SK-N-SH (cell line): ENCODE measurements at regions not wholly inside any gene's neighbourhood (a gene's known extent, or its start where the extent isn't known, plus 50 kb on each side); places are given as distances from the start of the nearest gene placed in this dataset.

Experiments used
- CTCF ChIA-PET: fragments of 300-600, 350-600 bp; formaldehyde crosslinking; extraction: SDS; loops from one replicate; lab custom pipeline; 2021; lab: Yijun Ruan, JAX
- POLR2A ChIA-PET: fragments of 350-600 bp; sonication (Branson Sonifier 250); formaldehyde crosslinking; extraction: SDS; loops from one replicate; lab custom pipeline; 2020; ENCODE audit warnings: antibody characterized with exemption, inconsistent platforms; lab: Yijun Ruan, JAX
- DNase-seq: peaks from one replicate; pipeline ENCODE4 v3.0.0; 2012
- H2AFZ ChIP-seq: fragments of 200-600 bp; sonication (generic); 2 replicates; pipeline ENCODE4 v1.8.1; 2016; ENCODE audit warnings: antibody characterized with exemption, mild to moderate bottlenecking, low read depth
- H3F3A ChIP-seq: fragments of 200-600 bp; sonication (generic); replicated peaks from 2 replicates; pipeline ENCODE3; 2016; ENCODE audit warnings: antibody characterized with exemption, mild to moderate bottlenecking; ENCODE audit not compliant: insufficient read depth
- H3K27ac ChIP-seq, 2 experiments: fragments of 200-500 bp in 1 of 2; fragments of 200-600 bp in 1 of 2; sonication (Bioruptor generic) in 1 of 2; sonication (generic), shearing (Covaris generic) in 1 of 2; 2 replicates each; pipeline versions ENCODE4 v1.5.1 to v1.6.1; 2014 to 2016; ENCODE audit warnings: low read depth in 2 of 2, inconsistent platforms in 1 of 2, low read length in 1 of 2, mild to moderate bottlenecking in 1 of 2, mixed read lengths in 1 of 2
- H3K27me3 ChIP-seq: fragments of 200-600 bp; sonication (generic), shearing (Covaris generic); 2 replicates; pipeline ENCODE4 v1.6.1; 2016; ENCODE audit warnings: mixed run types; ENCODE audit not compliant: insufficient read depth
- H3K36me3 ChIP-seq, 2 experiments: fragments of 200-500 bp in 1 of 2; fragments of 200-600 bp in 1 of 2; sonication (Bioruptor generic) in 1 of 2; sonication (generic) in 1 of 2; replicated peaks in 1 of 2; 2 replicates each; pipeline versions ENCODE3 to v1.5.1; 2014 to 2016; ENCODE audit warnings: low read length in 1 of 2, mild to moderate bottlenecking in 1 of 2; ENCODE audit not compliant: insufficient read depth in 2 of 2, control insufficient read depth in 1 of 2
- H3K4me1 ChIP-seq, 2 experiments: fragments of 200-500 bp in 1 of 2; fragments of 200-600 bp in 1 of 2; sonication (Bioruptor generic) in 1 of 2; sonication (generic), shearing (Covaris generic) in 1 of 2; 2 replicates each; pipeline versions ENCODE4 v1.5.1 to v1.6.1; 2014 to 2016; ENCODE audit warnings: low read depth in 1 of 2, low read length in 1 of 2, mixed run types in 1 of 2; ENCODE audit not compliant: insufficient read depth in 2 of 2, control insufficient read depth in 1 of 2
- H3K4me2 ChIP-seq: fragments of 200-600 bp; sonication (generic), shearing (Covaris generic); 2 replicates; pipeline ENCODE4 v1.6.1; 2017; ENCODE audit warnings: mixed run types
- H3K4me3 ChIP-seq, 2 experiments: fragments of 200-500 bp in 1 of 2; fragments of 200-600 bp in 1 of 2; sonication (Bioruptor generic) in 1 of 2; sonication (generic), shearing (Covaris generic) in 1 of 2; 2 replicates each; pipeline versions ENCODE4 v1.5.1 to v1.8.1; 2014 to 2016; ENCODE audit warnings: low read depth in 2 of 2, inconsistent platforms in 1 of 2, low read length in 1 of 2, mild to moderate bottlenecking in 1 of 2, mixed read lengths in 1 of 2, moderate library complexity in 1 of 2
- H3K79me2 ChIP-seq: fragments of 200-600 bp; sonication (generic); 2 replicates; pipeline ENCODE4 v1.8.1; 2017; ENCODE audit warnings: mild to moderate bottlenecking; ENCODE audit not compliant: insufficient read depth
- H3K9ac ChIP-seq: fragments of 200-600 bp; sonication (generic); 2 replicates; pipeline ENCODE4 v1.6.1; 2017; ENCODE audit warnings: mixed run types
- H3K9me2 ChIP-seq: fragments of 200-600 bp; sonication (generic); 2 replicates; pipeline ENCODE4 v1.6.1; 2017; ENCODE audit warnings: mixed run types
- H3K9me3 ChIP-seq: fragments of 200-600 bp; sonication (generic); 2 replicates; pipeline ENCODE4 v1.6.1; 2017; ENCODE audit warnings: mixed run types, mild to moderate bottlenecking, moderate library complexity
- H4K20me1 ChIP-seq: fragments of 200-600 bp; sonication (generic); 2 replicates; pipeline ENCODE4 v1.6.1; 2017; ENCODE audit warnings: mild to moderate bottlenecking, mixed run types; ENCODE audit not compliant: insufficient read depth
- EP300 ChIP-seq, 2 experiments: IDR thresholded peaks; 2 replicates each; pipeline versions ENCODE4 v1.4.0 to v1.6.1; 2012; ENCODE audit warnings: borderline replicate concordance in 1 of 2, low read depth in 1 of 2, low read length in 1 of 2
- EZH2phosphoT487 ChIP-seq: fragments of 200-600 bp; sonication (generic); IDR thresholded peaks from 2 replicates; pipeline ENCODE4 v1.6.1; 2017; ENCODE audit warnings: low read depth, mixed run types, mild to moderate bottlenecking, antibody characterized with exemption, moderate library complexity, borderline replicate concordance
- FOSL2 ChIP-seq: IDR thresholded peaks from 2 replicates; pipeline ENCODE4 v1.4.0; 2012; ENCODE audit warnings: low read depth, mild to moderate bottlenecking, moderate library complexity, borderline replicate concordance
- GATA2 ChIP-seq: sonication (generic); formaldehyde crosslinking; IDR thresholded peaks from 2 replicates; pipeline ENCODE4 v1.5.0; 2020; ENCODE audit warnings: mild to moderate bottlenecking, missing genetic modification reagents
- JUND ChIP-seq: IDR thresholded peaks from 2 replicates; pipeline ENCODE4 v1.4.0; 2012
- MEF2A ChIP-seq: IDR thresholded peaks from 2 replicates; pipeline ENCODE4 v1.4.0; 2012; ENCODE audit warnings: low read depth, borderline replicate concordance
- MXI1 ChIP-seq: IDR thresholded peaks from 2 replicates; pipeline ENCODE4 v1.6.1; 2012; ENCODE audit warnings: mild to moderate bottlenecking, low read depth, low read length, improper control_type of control experiment
- NFIC ChIP-seq: IDR thresholded peaks from 2 replicates; pipeline ENCODE4 v1.4.0; 2012; ENCODE audit warnings: borderline replicate concordance
- RAD21 ChIP-seq: IDR thresholded peaks from 2 replicates; pipeline ENCODE4 v1.6.1; 2012; ENCODE audit warnings: mild to moderate bottlenecking, low read length
- RFX5 ChIP-seq: IDR thresholded peaks from 2 replicates; pipeline ENCODE4 v1.6.1; 2012; ENCODE audit warnings: mild to moderate bottlenecking, improper control_type of control experiment, low read length
- RXRA ChIP-seq: IDR thresholded peaks from 2 replicates; pipeline ENCODE4 v1.4.0; 2012; ENCODE audit warnings: low read depth, mild to moderate bottlenecking, borderline replicate concordance
- SIN3A ChIP-seq: IDR thresholded peaks from 2 replicates; pipeline ENCODE4 v1.6.1; 2012; ENCODE audit warnings: low read depth, mild to moderate bottlenecking, low read length, moderate library complexity, borderline replicate concordance
- SMC3 ChIP-seq: IDR thresholded peaks from 2 replicates; pipeline ENCODE4 v1.6.1; 2012; ENCODE audit warnings: low read depth, low read length, improper control_type of control experiment
- YY1 ChIP-seq: IDR thresholded peaks from 2 replicates; pipeline ENCODE4 v1.4.0; 2012; ENCODE audit warnings: low read depth, mild to moderate bottlenecking
- WGBS: methylation state at CpG from one replicate; pipeline ENCODE4 v1.1.6; 2017; ENCODE audit warnings: low lambda C conversion rate; 5-methylcytosine and 5-hydroxymethylcytosine counted together
- TF ChIP-seq, protein P1 (sequence below): fragments of 200-600 bp; sonication (generic); IDR thresholded peaks from 2 replicates; pipeline ENCODE4 v1.6.1; 2017; ENCODE audit warnings: antibody characterized with exemption, mild to moderate bottlenecking, moderate library complexity

DNA sequence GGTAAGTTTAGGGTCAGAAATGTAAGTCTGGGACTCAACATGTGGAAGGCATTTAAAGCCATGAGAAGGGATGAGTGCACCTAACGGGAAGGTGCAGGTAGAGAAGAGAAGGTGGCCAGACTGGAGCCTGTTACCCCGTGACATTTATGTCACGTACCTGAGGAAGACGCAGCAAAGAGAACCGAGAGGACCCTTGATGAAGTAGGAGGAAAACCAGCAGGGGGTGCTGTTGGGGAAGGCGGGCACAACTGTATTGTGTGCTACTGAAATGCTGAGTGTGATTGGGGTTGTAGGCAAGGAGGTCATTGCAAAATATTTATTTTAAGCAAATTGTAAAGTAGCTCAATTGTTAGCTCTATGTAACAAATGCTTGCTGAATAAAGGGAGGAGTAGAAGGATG lies 338.2 kb upstream of the PRKCQ start:
- Histone ChIP-seq H3K27ac (no peak overlapping the region), H3F3A (no peaks in the 10 kb centered on the region), H4K20me1 (no peaks in the 10 kb centered on the region), H3K4me1 (peaks cover 0 to 2% of the 10 kb centered on the region in 2 experiments; a peak in 1 of 4 replicates), H3K4me3 (no peak overlapping the region), H2AFZ (no peak overlapping the region), H3K79me2 (no peaks in the 10 kb centered on the region), H3K4me2 (no peak overlapping the region), H3K9me3 (no peaks in the 10 kb centered on the region), H3K9ac (no peak overlapping the region)
- CTCF ChIA-PET: interaction anchor here (0.6 to 2.8 kb wide), 14 partner anchors 13 to 769 kb away, joined by 3 to 11 read pairs (median 4); no protein-coding TSS in a partner anchor
- WGBS: 60% methylated on average over 6 of the region's 6 CpGs
- POLR2A ChIA-PET: interaction anchor here (0.6 kb wide), 1 partner anchor 492 kb away, joined by 3 read pairs; no protein-coding TSS in a partner anchor
- peak; percentile 24 for DNase-seq
- TF ChIP-seq FOSL2 (no peak), YY1 (no peak), SMC3 (peak; percentile 5; the same call in 1 of the 2 replicates), RAD21 (peak; percentile 38)
- TF ChIP-seq, protein P1, sequence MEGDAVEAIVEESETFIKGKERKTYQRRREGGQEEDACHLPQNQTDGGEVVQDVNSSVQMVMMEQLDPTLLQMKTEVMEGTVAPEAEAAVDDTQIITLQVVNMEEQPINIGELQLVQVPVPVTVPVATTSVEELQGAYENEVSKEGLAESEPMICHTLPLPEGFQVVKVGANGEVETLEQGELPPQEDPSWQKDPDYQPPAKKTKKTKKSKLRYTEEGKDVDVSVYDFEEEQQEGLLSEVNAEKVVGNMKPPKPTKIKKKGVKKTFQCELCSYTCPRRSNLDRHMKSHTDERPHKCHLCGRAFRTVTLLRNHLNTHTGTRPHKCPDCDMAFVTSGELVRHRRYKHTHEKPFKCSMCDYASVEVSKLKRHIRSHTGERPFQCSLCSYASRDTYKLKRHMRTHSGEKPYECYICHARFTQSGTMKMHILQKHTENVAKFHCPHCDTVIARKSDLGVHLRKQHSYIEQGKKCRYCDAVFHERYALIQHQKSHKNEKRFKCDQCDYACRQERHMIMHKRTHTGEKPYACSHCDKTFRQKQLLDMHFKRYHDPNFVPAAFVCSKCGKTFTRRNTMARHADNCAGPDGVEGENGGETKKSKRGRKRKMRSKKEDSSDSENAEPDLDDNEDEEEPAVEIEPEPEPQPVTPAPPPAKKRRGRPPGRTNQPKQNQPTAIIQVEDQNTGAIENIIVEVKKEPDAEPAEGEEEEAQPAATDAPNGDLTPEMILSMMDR: peak; percentile 52
- TF ChIP-seq, all 33 proteins: peak for 3
- no peaks in the 10 kb centered on the region; the same call in 1 of the 2 replicates for H3K27me3 ChIP-seq
- H3K36me3 ChIP-seq: no peaks in the 10 kb centered on the region
- 0 out of 2 replicates have a peak, but pooled peaks cover 3% of the 10 kb centered on the region for H3K9me2 ChIP-seq

DNA sequence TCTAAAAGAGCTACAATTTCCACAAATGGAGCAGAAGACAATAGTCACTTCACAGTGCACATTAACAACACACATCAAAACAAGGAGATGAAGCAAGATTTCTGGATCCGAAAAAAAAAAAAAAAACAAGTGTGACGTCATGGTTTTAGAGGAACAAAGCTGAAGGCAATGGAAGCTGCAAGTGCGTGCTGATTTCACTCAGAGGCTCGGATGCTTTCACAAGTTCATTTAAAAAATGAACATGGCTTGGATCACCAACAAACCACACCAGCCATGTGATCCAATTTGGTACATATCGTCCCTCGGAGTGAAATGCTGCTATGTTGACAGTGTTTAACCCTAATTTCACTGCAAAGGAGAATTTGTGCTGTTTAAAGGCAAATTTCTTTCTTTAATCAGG lies 337.0 kb upstream of the PRKCQ start:
- H3K27ac ChIP-seq: no peak overlapping the region
- 49% methylated on average over 6 of the region's 6 CpGs for WGBS
- no peak overlapping the region for H3K9ac ChIP-seq
- no peaks in the 10 kb centered on the region for H3K79me2 ChIP-seq
- H3K4me1 ChIP-seq: peaks cover 2 to 7% of the 10 kb centered on the region in 2 experiments; a peak in 1 of 4 replicates
- H3K9me3 ChIP-seq: no peaks in the 10 kb centered on the region
- TF ChIP-seq MEF2A: no peak
- TF ChIP-seq JUND: no peak
- no peak for TF ChIP-seq SIN3A
- no peak for TF ChIP-seq RFX5
- TF ChIP-seq, protein P1: no peak
- no peak for TF ChIP-seq FOSL2
- no peak for TF ChIP-seq RXRA
- no peak for TF ChIP-seq NFIC
- TF ChIP-seq EP300 (IDR thresholded peaks at IDR 0.05; ENCODE audit: borderline replicate concordance in 1 of 2, low read depth in 1 of 2, low read length in 1 of 2): no peak
- no peak for TF ChIP-seq MXI1
- no peak for TF ChIP-seq EZH2phosphoT487
- TF ChIP-seq GATA2 (CRISPR knock-in tag): no peak
- CTCF ChIA-PET: interaction anchor here (1.4 to 2.0 kb wide), 2 partner anchors 495 to 503 kb away, joined by 4 to 11 read pairs; no protein-coding TSS in a partner anchor
- POLR2A ChIA-PET: no interaction called here
- no peak overlapping the region for H3K4me3 ChIP-seq
- no peak for DNase-seq
- H3K4me2 ChIP-seq: no peak overlapping the region
- no peak overlapping the region for H2AFZ ChIP-seq
- no peaks in the 10 kb centered on the region; the same call in 1 of the 2 replicates for H4K20me1 ChIP-seq
- no peaks in the 10 kb centered on the region; the same call in 1 of the 2 replicates for H3K27me3 ChIP-seq
- no peaks in the 10 kb centered on the region for H3K36me3 ChIP-seq
- H3K9me2 ChIP-seq: 0 out of 2 replicates have a peak, but pooled peaks cover 3% of the 10 kb centered on the region
- H3F3A ChIP-seq: peaks cover 2% of the 10 kb centered on the region
